Progenitor cell of endocrine pancreas (in vitro differentiated cells): ENCODE measurements at regions not wholly inside any gene's neighbourhood (a gene's known extent, or its start where the extent isn't known, plus 50 kb on each side); places are given as distances from the start of the nearest gene placed in this dataset.

Source experiments
- DNase-seq: peaks from one replicate; pipeline ENCODE4 v3.0.0; 2021; ENCODE audit warnings: low spot score; ENCODE audit not compliant: unreplicated experiment
- H3K27ac Mint-ChIP-seq: 2 replicates; pipeline ENCODE4 v1.8.0; 2021; ENCODE audit warnings: mild to moderate bottlenecking, moderate library complexity, mixed read lengths
- H3K27me3 Mint-ChIP-seq: 2 replicates; pipeline ENCODE4 v1.8.0; 2021; ENCODE audit warnings: mixed read lengths
- H3K36me3 Mint-ChIP-seq: 2 replicates; pipeline ENCODE4 v1.8.0; 2022; ENCODE audit warnings: mixed read lengths; ENCODE audit not compliant: insufficient read depth
- H3K4me1 Mint-ChIP-seq: 2 replicates; pipeline ENCODE4 v1.8.0; 2021; ENCODE audit warnings: low read depth, mixed read lengths
- H3K4me3 Mint-ChIP-seq: 2 replicates; pipeline ENCODE4 v1.8.0; 2021; ENCODE audit warnings: low read depth, mild to moderate bottlenecking, moderate library complexity, mixed read lengths
- H3K9me3 Mint-ChIP-seq: 2 replicates; pipeline ENCODE4 v1.8.0; 2021; ENCODE audit warnings: low read depth, mixed read lengths
- CTCF ChIP-seq: fragments of 200-600 bp; sonication (generic); IDR thresholded peaks from one replicate; pipeline ENCODE4 v1.5.0; 2021; ENCODE audit warnings: antibody characterized with exemption, mild to moderate bottlenecking; ENCODE audit not compliant: unreplicated experiment

GRCh38 chr1:234721476-234722269 is 111.7 kb upstream of the IRF2BP2 start:
- no peaks in the 10 kb centered on the region for H3K36me3 Mint-ChIP-seq
- no peaks in the 10 kb centered on the region for H3K9me3 Mint-ChIP-seq
- H3K27ac Mint-ChIP-seq, result peak overlapping the region; percentile 97
- peaks cover 95% of the 10 kb centered on the region for H3K4me1 Mint-ChIP-seq
- peak overlapping the region; percentile 22 for H3K4me3 Mint-ChIP-seq
- no peak for TF ChIP-seq CTCF
- no peak for DNase-seq
- H3K27me3 Mint-ChIP-seq, result no peaks in the 10 kb centered on the region

GRCh38 chr1:234720709-234721441 is 110.9 kb upstream of the IRF2BP2 start:
- Mint-ChIP-seq H3K4me3 (no peak overlapping the region), H3K4me1 (peaks cover 95% of the 10 kb centered on the region)

GRCh38 chr1:234719454-234720251 is 109.7 kb upstream of the IRF2BP2 start:
- H3K27me3 Mint-ChIP-seq, result no peaks in the 10 kb centered on the region
- peaks cover 89% of the 10 kb centered on the region for H3K4me1 Mint-ChIP-seq
- TF ChIP-seq CTCF, result no peak
- H3K36me3 Mint-ChIP-seq, result no peaks in the 10 kb centered on the region
- DNase-seq, result no peak
- H3K9me3 Mint-ChIP-seq, result no peaks in the 10 kb centered on the region
- peak overlapping the region; percentile 95 for H3K27ac Mint-ChIP-seq
- no peak overlapping the region for H3K4me3 Mint-ChIP-seq

More at GRCh38 chr1:234720709-234721441, 110.9 kb upstream of the IRF2BP2 start:
- no peak for DNase-seq
- Mint-ChIP-seq H3K9me3 (no peaks in the 10 kb centered on the region), H3K27me3 (no peaks in the 10 kb centered on the region), H3K27ac (peak overlapping the region; percentile 97), H3K36me3 (no peaks in the 10 kb centered on the region)
- TF ChIP-seq CTCF, result no peak

- peak overlapping the region; percentile 7 for H3K4me3 Mint-ChIP-seq
- H3K27ac Mint-ChIP-seq, result peak overlapping the region; percentile 95
- no peak for TF ChIP-seq CTCF
- DNase-seq, result no peak
- no peaks in the 10 kb centered on the region for H3K9me3 Mint-ChIP-seq
- H3K27me3 Mint-ChIP-seq, result no peaks in the 10 kb centered on the region
- peaks cover 86% of the 10 kb centered on the region for H3K4me1 Mint-ChIP-seq
- H3K36me3 Mint-ChIP-seq, result no peaks in the 10 kb centered on the region
Measured at GRCh38 chr1:234718496-234719453, 108.8 kb upstream of the IRF2BP2 start.
